GM19438 (cell line): ENCODE measurements at regions not wholly inside any gene's neighbourhood (a gene's known extent, or its start where the extent isn't known, plus 50 kb on each side); places are given as distances from the start of the nearest gene placed in this dataset.

Source experiments
- ATAC-seq: cut with Tn5 transposase; IDR thresholded peaks from one replicate; pipeline ENCODE4 v1.9.1; 2021; ENCODE audit warnings: low read depth; ENCODE audit not compliant: unreplicated experiment

DNA sequence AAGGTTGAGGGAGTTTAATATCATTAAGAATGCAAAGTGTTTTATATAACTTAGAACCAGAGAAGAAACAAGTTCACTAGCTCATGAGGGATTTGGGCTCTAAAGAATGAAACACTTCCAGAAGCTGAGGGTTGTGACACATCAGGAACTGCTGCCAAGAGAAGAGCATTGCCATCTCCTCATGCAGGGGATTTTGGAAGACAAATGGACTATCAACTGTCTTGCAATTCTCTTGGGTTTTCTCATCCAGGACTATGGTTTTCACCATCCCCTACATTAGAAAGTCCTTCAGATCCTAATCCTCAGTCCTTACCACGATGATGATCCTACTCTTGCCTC, 59.7 kb upstream of the KL start:
- ATAC-seq: no peak

DNA sequence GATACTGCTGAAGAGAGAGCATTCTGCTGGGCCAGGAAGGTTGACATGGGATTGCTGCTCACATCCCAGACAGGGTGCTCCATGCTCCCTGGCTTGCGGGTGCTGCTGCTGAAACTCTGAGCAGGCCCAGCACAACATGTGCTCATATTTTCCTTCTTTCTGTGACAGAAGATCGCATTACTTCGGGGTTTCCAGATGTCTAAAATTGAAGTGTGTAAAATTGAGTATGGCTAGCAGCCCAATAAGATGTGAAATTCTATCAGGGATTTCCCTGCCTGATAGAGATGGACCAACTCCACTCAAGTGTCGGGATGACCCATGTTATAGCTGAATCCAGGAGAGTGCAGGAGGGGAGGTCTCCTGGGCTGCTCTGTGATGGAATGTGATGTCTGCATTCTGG, 55.6 kb upstream of the KL start:
- ATAC-seq: no peak

DNA sequence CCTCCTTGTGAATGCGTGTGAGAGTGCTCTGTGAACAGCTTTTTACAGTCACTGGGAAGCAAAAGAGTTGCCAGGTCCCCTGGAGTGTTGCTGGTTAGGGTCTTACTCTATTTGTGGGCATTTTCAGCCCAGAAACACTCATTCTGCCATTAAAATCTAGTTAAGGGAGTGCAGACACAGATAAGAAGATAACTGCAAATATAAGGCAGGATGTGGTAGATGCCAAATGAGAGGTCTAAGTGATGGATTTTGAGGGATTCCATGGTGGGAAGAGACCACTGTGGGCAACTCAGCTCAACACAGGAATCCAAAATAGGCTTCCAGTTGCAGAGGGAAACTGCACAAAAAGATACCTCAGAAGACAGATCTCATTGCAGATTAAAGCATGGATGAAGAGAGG, 54.5 kb upstream of the KL start:
- no peak for ATAC-seq

DNA sequence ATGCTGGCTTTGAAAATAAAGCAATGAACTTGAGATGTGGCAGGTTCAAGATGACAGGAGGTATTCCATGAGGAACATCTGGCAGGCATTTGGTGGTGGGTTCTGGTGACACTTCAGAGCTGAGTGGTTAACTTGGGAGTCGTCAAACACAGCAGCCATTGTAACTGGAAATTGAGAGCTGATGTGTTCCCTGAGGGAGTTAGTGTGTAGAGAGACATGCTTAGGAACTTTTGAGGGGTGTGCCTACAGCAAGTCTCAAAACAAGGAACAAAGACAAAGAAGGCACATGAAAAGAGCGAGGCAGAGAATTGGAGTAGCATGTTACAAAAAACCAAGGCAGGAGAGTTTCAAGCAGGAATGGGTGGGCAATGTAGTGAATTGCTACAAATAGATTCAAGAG, 53.9 kb upstream of the KL start:
- no peak for ATAC-seq

DNA sequence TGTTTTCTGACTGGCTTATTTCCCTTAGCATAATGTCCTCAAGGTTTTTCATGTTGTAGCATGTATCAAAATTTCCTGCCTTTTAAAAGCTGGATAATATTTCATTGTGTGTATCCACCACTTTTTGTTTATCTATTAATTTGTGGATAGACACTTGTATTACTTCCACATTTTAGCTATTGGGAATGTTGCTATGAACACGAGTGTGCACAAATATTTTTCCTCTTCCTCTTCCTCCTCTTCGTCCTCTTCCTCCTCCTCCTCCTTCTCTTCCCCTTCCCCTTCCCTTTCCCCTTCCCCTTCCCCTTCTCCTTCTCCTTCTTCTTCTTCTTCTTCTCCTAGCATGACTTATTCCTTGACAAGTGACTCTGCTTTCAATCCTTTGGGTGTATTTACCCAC, 51.2 kb upstream of the KL start:
- no peak for ATAC-seq
